Natural killer cell (primary cell): ENCODE measurements at regions not wholly inside any gene's neighbourhood (a gene's known extent, or its start where the extent isn't known, plus 50 kb on each side); places are given as distances from the start of the nearest gene placed in this dataset.

Source experiments
- ATAC-seq, 3 donors: fragments of 150-1000 bp in 2 of 3; fragments of 200-7000 bp in 1 of 3; cut with Tn5 transposase; 1 replicate in 1 of 3; 2 replicates in 2 of 3; pipeline ENCODE4 v1.10.0; 2021; ENCODE audit warnings: mild to moderate bottlenecking in 2 of 3, moderate library complexity in 2 of 3
- DNase-seq, 2 donors: peaks; one replicate each; pipeline versions ENCODE4 v3.0.0 to v3.0.0-alpha.2; 2013 to 2021; ENCODE audit warnings: mixed read lengths in 1 of 2
- H3K27ac ChIP-seq: one replicate; pipeline ENCODE4 v1.5.1; 2013; ENCODE audit warnings: mild to moderate bottlenecking, low read length
- H3K27me3 ChIP-seq: one replicate; pipeline ENCODE4 v1.6.1; 2013; ENCODE audit warnings: low read length; ENCODE audit not compliant: control insufficient read depth, insufficient read depth
- H3K36me3 ChIP-seq: one replicate; pipeline ENCODE4 v1.6.1; 2013; ENCODE audit warnings: low read length; ENCODE audit not compliant: control insufficient read depth, insufficient read depth
- H3K4me1 ChIP-seq: one replicate; pipeline ENCODE4 v1.6.1; 2013; ENCODE audit warnings: low read length; ENCODE audit not compliant: control insufficient read depth, insufficient read depth
- H3K4me3 ChIP-seq: one replicate; pipeline ENCODE4 v1.5.1; 2013; ENCODE audit warnings: low read length
- H3K9me3 ChIP-seq: one replicate; pipeline ENCODE4 v1.6.1; 2013; ENCODE audit warnings: low read length; ENCODE audit not compliant: control insufficient read depth, insufficient read depth
- H3K27ac Mint-ChIP-seq, 2 donors: one replicate each; pipeline ENCODE4 v1.8.0; 2022; ENCODE audit warnings: mild to moderate bottlenecking in 2 of 2, mixed read lengths in 2 of 2, moderate library complexity in 1 of 2
- H3K27me3 Mint-ChIP-seq, 2 donors: one replicate each; pipeline ENCODE4 v1.8.0; 2022; ENCODE audit warnings: low read depth in 2 of 2, mixed read lengths in 2 of 2
- H3K36me3 Mint-ChIP-seq: one replicate; pipeline ENCODE4 v1.8.0; 2022; ENCODE audit warnings: mixed read lengths
- H3K4me1 Mint-ChIP-seq, 2 donors: one replicate each; pipeline ENCODE4 v1.8.0; 2022; ENCODE audit warnings: mixed read lengths in 2 of 2
- H3K4me3 Mint-ChIP-seq: one replicate; pipeline ENCODE4 v1.8.0; 2022; ENCODE audit warnings: mild to moderate bottlenecking, moderate library complexity, mixed read lengths
- H3K9me3 Mint-ChIP-seq, 2 donors: one replicate each; pipeline ENCODE4 v1.8.0; 2022; ENCODE audit warnings: mixed read lengths in 2 of 2
- WGBS: methylation state at CpG from one replicate; pipeline ENCODE4 v1.1.7; 2013; ENCODE audit warnings: missing lambda C conversion rate; ENCODE audit not compliant: insufficient coverage; 5-methylcytosine and 5-hydroxymethylcytosine counted together
- intact Hi-C: fragments of 100-400 bp; cut with micrococcal nuclease; formaldehyde crosslinking; loops from one replicate; pipeline ENCODE4 v1.14.2; 2022
- TF ChIP-seq, protein P1 (sequence below): fragments of 200-600 bp; IDR thresholded peaks from one replicate; pipeline ENCODE4 v1.8.0; 2022; ENCODE audit warnings: antibody characterized with exemption

DNA sequence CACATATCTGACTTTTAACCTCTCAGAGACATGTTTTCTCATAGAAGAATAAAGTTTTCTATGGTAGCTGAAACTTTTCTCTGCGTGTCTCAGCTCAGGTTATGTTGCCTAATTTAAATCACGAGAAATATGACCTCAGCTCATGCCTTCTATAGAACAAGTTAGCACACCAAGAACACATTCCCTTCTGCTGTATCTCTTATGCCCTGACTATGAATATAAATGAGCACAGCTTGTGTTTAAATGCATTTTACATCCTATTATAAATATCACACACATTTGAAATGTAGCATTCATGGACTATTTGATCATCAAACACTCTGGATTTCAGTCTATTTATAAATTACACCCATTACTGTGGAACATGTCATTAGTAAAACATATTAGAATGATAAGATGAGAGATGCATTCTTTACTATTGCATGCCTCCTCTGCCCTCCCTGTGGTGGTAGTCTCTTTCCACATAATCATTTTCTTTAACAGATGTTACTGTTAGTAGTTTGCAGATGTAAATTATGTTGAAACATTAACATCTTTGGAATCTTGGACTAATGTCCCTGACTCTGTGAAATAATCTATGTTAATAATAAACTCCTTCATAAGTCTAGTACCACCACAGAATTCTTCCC is 2044.9 kb upstream of the PCDH20 start:
- H3K27ac ChIP-seq: no peak overlapping the region
- no peaks in the 10 kb centered on the region for H3K36me3 ChIP-seq
- no peak overlapping the region for H3K27ac Mint-ChIP-seq
- no peaks in the 10 kb centered on the region for H3K4me1 Mint-ChIP-seq
- H3K9me3 ChIP-seq: peaks cover 11% of the 10 kb centered on the region
- H3K4me1 ChIP-seq: no peaks in the 10 kb centered on the region
- TF ChIP-seq, protein P1, sequence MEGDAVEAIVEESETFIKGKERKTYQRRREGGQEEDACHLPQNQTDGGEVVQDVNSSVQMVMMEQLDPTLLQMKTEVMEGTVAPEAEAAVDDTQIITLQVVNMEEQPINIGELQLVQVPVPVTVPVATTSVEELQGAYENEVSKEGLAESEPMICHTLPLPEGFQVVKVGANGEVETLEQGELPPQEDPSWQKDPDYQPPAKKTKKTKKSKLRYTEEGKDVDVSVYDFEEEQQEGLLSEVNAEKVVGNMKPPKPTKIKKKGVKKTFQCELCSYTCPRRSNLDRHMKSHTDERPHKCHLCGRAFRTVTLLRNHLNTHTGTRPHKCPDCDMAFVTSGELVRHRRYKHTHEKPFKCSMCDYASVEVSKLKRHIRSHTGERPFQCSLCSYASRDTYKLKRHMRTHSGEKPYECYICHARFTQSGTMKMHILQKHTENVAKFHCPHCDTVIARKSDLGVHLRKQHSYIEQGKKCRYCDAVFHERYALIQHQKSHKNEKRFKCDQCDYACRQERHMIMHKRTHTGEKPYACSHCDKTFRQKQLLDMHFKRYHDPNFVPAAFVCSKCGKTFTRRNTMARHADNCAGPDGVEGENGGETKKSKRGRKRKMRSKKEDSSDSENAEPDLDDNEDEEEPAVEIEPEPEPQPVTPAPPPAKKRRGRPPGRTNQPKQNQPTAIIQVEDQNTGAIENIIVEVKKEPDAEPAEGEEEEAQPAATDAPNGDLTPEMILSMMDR: no peak
- no peak overlapping the region for H3K4me3 ChIP-seq
- H3K9me3 Mint-ChIP-seq: peaks cover 2 to 7% of the 10 kb centered on the region in 2 donors
- intact Hi-C loops: no loop called here
- no peaks in the 10 kb centered on the region for H3K36me3 Mint-ChIP-seq
- WGBS: 33% methylated on average over 2 of the region's 2 CpGs
- DNase-seq (no peak), ATAC-seq (no peak)
- no peak overlapping the region for H3K4me3 Mint-ChIP-seq
- H3K27me3 Mint-ChIP-seq: no peaks in the 10 kb centered on the region
- no peaks in the 10 kb centered on the region for H3K27me3 ChIP-seq

DNA sequence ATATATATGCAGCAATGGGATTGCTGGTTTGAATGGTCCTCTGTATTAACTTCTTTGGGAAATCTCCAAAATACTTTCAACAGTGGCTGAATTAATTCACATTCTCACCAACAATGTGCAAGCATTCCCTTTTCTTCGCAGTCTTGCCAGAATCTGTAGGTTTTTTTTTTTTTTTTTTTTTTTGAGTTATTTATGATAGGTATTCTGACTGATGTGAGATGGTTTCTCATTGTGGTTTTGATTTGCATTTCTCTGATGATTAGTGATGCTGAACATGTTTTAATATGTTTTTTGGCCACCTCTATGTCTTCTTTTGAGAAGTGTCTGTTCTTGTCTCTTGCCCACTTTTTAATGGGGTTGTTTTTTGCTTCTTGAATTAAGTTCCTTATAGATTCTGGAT is 2041.5 kb upstream of the PCDH20 start:
- Histone ChIP-seq H3K27ac (no peak overlapping the region), H3K4me1 (no peaks in the 10 kb centered on the region), H3K9me3 (no peaks in the 10 kb centered on the region), H3K36me3 (no peaks in the 10 kb centered on the region), H3K27me3 (no peaks in the 10 kb centered on the region), H3K4me3 (no peak overlapping the region)
- WGBS: 100% methylated on average over 1 of the region's 1 CpG
- no peak for ATAC-seq
- TF ChIP-seq, protein P1: no peak
- no peaks in the 10 kb centered on the region for H3K4me1 Mint-ChIP-seq
- no peak overlapping the region for H3K27ac Mint-ChIP-seq
- intact Hi-C loops: no loop called here
- H3K27me3 Mint-ChIP-seq: no peaks in the 10 kb centered on the region
- H3K36me3 Mint-ChIP-seq: no peaks in the 10 kb centered on the region
- H3K4me3 Mint-ChIP-seq: no peak overlapping the region
- H3K9me3 Mint-ChIP-seq: peaks cover 10 to 11% of the 10 kb centered on the region in 2 donors
- DNase-seq: no peak

DNA sequence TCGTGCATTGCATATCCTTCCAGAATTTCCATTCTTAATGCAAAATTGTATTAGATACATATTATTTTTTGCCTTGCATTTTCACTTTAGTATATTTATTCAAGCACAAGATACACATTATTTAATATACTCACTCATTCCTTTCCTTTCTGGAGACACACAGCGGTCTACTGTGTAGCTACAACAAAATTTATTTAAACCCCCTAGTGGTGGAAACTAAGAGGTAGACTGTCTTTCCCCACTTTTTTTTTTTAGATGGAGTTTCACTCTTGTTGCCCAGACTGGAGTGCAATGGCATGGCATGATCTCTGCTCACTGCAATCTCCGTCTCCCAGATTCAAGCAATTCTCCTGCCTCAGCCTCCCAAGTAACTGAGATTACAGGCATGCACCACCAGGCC is 2040.3 kb upstream of the PCDH20 start:
- TF ChIP-seq, protein P1: no peak
- WGBS: 100% methylated on average over 3 of the region's 3 CpGs
- Histone ChIP-seq H3K27me3 (no peaks in the 10 kb centered on the region), H3K4me1 (no peaks in the 10 kb centered on the region), H3K27ac (no peak overlapping the region), H3K4me3 (no peak overlapping the region), H3K36me3 (no peaks in the 10 kb centered on the region), H3K9me3 (no peaks in the 10 kb centered on the region)
- DNase-seq (no peak), ATAC-seq (no peak)
- Mint-ChIP-seq H3K4me3 (no peak overlapping the region), H3K9me3 (peaks cover 9 to 12% of the 10 kb centered on the region in 2 donors), H3K4me1 (no peaks in the 10 kb centered on the region), H3K27ac (no peak overlapping the region), H3K27me3 (no peaks in the 10 kb centered on the region), H3K36me3 (no peaks in the 10 kb centered on the region)
- intact Hi-C loops: no loop called here

DNA sequence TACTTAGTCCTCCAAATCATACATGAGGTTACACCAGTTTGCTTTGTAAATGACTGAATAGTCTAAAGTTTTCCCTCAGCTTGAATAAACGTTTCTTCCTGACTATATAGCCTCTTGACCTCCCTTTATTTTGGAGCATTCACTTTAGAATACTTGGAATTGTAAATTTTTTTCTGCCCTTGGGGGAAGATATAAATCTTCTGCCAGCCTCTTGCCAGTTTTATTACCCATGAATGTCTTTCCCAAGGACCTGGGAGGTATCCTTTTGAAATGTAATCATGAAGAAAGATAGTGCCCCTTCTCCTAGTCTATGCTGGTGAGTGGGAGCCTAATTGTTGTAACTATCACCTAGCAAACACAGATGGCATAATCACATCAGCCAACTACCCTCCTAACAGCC is 2033.9 kb upstream of the PCDH20 start:
- Histone ChIP-seq H3K27me3 (no peaks in the 10 kb centered on the region), H3K4me3 (no peak overlapping the region), H3K36me3 (no peaks in the 10 kb centered on the region), H3K4me1 (no peaks in the 10 kb centered on the region), H3K9me3 (no peaks in the 10 kb centered on the region), H3K27ac (no peak overlapping the region)
- H3K36me3 Mint-ChIP-seq: no peaks in the 10 kb centered on the region
- no peak overlapping the region for H3K4me3 Mint-ChIP-seq
- no peak for ATAC-seq
- H3K9me3 Mint-ChIP-seq: peaks cover 8% of the 10 kb centered on the region in 2 donors
- H3K27ac Mint-ChIP-seq: no peak overlapping the region
- H3K4me1 Mint-ChIP-seq: no peaks in the 10 kb centered on the region
- TF ChIP-seq, protein P1: no peak
- no peaks in the 10 kb centered on the region for H3K27me3 Mint-ChIP-seq
- WGBS: no CpG with 5 or more reads among the region's 1 CpG
- intact Hi-C loops: no loop called here
- DNase-seq: no peak
